ENCODE measurements at regions not wholly inside any gene's neighbourhood (a gene's known extent, or its start where the extent isn't known, plus 50 kb on each side); places are given as distances from the start of the nearest gene placed in this dataset.
"Not testable (repeated sequence)": the region's sequence is repeated elsewhere in the genome, so short reads cannot be mapped to it uniquely, and the experiment has no call there.

DNA sequence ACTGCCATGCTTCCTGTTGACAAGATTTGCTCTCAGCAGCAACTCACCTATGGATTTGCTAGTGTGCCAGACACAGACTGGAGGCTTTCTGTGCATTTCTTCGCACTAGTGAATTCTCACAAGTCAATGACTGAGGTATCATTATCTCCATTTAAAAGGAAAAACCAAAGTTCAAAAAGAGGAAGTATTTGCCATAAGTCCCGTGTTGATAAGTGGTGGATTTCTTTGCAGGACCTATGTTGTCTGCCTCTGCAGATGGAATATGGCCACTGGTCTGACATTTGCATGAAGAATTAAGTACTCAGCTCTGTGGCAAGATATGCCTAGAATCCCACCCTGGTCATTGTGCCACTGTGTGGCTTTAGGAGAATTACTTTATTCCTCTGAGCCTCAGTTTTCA lies 299.6 kb downstream of the PAX3 start:
- H3K9me3 ChIP-seq (replicated peaks) = peaks cover 3% of the 10 kb centered on the region; the same call in 1 of the 2 replicates
- H3K4me1 ChIP-seq = peaks cover 44% of the 10 kb centered on the region
- H3K27me3 ChIP-seq = no peaks in the 10 kb centered on the region
- H3K27ac ChIP-seq = peak overlapping the region; percentile 18
- no peak for DNase-seq
- H3K36me3 ChIP-seq = 0 out of 2 replicates have a peak, but pooled peaks cover 2% of the 10 kb centered on the region
- H3K4me3 ChIP-seq = no peak overlapping the region

- Histone ChIP-seq H3K4me1 (peaks cover 44% of the 10 kb centered on the region), H3K9me3 (replicated peaks) (peaks cover 3% of the 10 kb centered on the region; the same call in 1 of the 2 replicates), H3K27me3 (no peaks in the 10 kb centered on the region), H3K27ac (peak overlapping the region; percentile 46; the same call in 1 of the 2 replicates), H3K36me3 (0 out of 2 replicates have a peak, but pooled peaks cover 2% of the 10 kb centered on the region), H3K4me3 (no peak overlapping the region)
- no peak for DNase-seq
These were observed 301.1 kb downstream of the PAX3 start for GRCh38 chr2:221997683-221998082.

DNA sequence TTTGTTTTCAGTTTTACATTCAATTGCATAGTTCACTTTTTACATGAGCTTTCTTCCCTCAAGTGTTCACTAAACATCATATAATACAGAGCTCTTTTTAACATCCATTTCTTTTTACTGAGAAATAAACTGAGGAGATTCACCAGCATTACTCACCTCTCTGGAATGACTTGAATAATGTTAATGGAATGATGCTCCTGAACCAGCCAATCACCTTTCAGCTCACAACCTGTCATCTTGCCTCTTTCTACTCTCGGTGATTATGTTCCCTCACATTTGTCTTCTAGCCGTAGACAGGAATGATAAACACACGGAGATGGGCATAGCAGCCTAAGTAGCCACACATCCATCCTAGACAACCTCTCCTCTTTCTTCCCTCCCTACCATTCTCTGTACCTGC lies 301.7 kb downstream of the PAX3 start:
- peak; percentile 31 to 47 for DNase-seq
- H3K4me3 ChIP-seq = no peak overlapping the region
- peak overlapping the region; percentile 46 for H3K27ac ChIP-seq
- H3K4me1 ChIP-seq = peaks cover 44% of the 10 kb centered on the region
- H3K36me3 ChIP-seq = 0 out of 2 replicates have a peak, but pooled peaks cover 2% of the 10 kb centered on the region
- H3K27me3 ChIP-seq = no peaks in the 10 kb centered on the region
- H3K9me3 ChIP-seq (replicated peaks) = peaks cover 1% of the 10 kb centered on the region; the same call in 1 of the 2 replicates

GRCh38 chr2:221994926-221995325 lies 303.9 kb downstream of the PAX3 start:
- H3K4me3 ChIP-seq = no peak overlapping the region
- peaks cover 32% of the 10 kb centered on the region for H3K4me1 ChIP-seq
- H3K27ac ChIP-seq = no peak overlapping the region
- DNase-seq = no peak
- H3K9me3 ChIP-seq (replicated peaks) = no peaks in the 10 kb centered on the region
- 0 out of 2 replicates have a peak, but pooled peaks cover 2% of the 10 kb centered on the region for H3K36me3 ChIP-seq
- no peaks in the 10 kb centered on the region for H3K27me3 ChIP-seq

GRCh38 chr2:221984376-221984775 lies 314.4 kb downstream of the PAX3 start:
- not testable (repeated sequence) for H3K27me3 ChIP-seq; H3K4me3 ChIP-seq; DNase-seq; H3K9me3 ChIP-seq (replicated peaks); H3K27ac ChIP-seq; H3K36me3 ChIP-seq
- peaks cover 11% of the 10 kb centered on the region for H3K4me1 ChIP-seq

GRCh38 chr2:221981912-221982470 lies 316.8 kb downstream of the PAX3 start:
- Histone ChIP-seq H3K36me3 (no peaks in the 10 kb centered on the region), H3K4me1 (peaks cover 11% of the 10 kb centered on the region), H3K4me3 (peak overlapping the region; percentile 18), H3K27me3 (no peaks in the 10 kb centered on the region), H3K9me3 (replicated peaks) (no peaks in the 10 kb centered on the region), H3K27ac (peak overlapping the region; percentile 66)
- DNase-seq = peak in 1 of 2 experiments; percentile 70

GRCh38 chr2:221975151-221975550 lies 323.6 kb downstream of the PAX3 start:
- Histone ChIP-seq H3K4me3 (no peak overlapping the region), H3K27ac (no peak overlapping the region), H3K27me3 (no peaks in the 10 kb centered on the region), H3K36me3 (no peaks in the 10 kb centered on the region), H3K9me3 (replicated peaks) (no peaks in the 10 kb centered on the region), H3K4me1 (peaks cover 4% of the 10 kb centered on the region; the same call in 1 of the 2 replicates)
- DNase-seq = peak; percentile 55 to 76

DNA sequence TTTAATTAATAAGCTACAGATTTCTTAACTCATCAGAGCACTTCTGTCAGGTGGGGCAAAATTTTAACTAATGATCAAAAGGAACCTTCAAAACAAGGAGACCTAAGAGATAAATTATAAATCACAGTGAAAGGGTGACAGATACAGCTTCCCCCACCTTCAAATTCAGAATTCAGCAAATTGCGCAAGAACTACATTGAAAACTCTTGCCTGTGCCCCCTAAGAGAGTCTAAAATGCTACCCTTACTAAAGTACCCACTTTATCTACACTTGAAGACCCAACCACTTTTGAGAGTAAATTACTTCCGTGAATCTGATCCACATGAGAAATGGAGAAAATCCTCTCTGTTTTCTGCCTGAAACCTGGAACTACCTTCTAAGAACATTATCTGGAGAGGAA lies 324.9 kb downstream of the PAX3 start:
- peaks cover 4% of the 10 kb centered on the region; the same call in 1 of the 2 replicates for H3K4me1 ChIP-seq
- H3K27ac ChIP-seq = no peak overlapping the region
- no peaks in the 10 kb centered on the region for H3K36me3 ChIP-seq
- no peak overlapping the region for H3K4me3 ChIP-seq
- DNase-seq = no peak
- no peaks in the 10 kb centered on the region for H3K27me3 ChIP-seq
- no peaks in the 10 kb centered on the region for H3K9me3 ChIP-seq (replicated peaks)

GRCh38 chr2:221973502-221973901 lies 325.3 kb downstream of the PAX3 start:
- DNase-seq = no peak
- Histone ChIP-seq H3K4me1 (peaks cover 4% of the 10 kb centered on the region; the same call in 1 of the 2 replicates), H3K4me3 (no peak overlapping the region), H3K36me3 (no peaks in the 10 kb centered on the region), H3K27me3 (no peaks in the 10 kb centered on the region), H3K27ac (no peak overlapping the region), H3K9me3 (replicated peaks) (no peaks in the 10 kb centered on the region)

DNA sequence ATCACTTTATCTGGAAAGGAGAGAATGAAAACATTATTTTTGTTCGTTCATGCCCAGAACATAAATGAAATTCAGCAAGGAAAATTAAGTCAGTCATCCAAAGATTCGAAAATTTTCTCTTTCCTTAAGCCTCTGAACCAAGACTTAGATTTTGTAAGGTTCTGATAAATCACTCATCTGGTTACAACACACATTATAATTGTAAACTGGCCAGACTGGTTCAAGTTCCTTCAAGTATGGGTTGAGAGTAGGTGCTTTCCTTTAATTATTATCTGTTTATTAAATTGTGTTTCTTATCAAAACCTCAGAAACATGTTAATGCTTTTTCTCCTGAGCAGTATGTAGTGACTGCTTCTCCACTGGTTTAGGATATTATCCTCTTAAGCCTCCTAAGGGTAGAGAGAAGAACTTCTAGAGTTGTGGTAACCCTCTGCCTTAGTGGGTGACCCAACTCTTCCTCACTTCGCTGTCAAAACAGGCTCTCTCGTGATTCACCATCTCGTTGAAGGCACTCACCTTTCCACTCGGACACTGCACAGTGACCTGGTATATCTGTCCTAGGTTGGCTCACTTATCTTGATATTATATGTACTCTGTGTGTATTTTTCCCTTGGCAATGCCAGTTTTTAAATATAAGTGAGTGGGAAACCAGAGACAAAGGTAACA lies 325.9 kb downstream of the PAX3 start:
- Histone ChIP-seq H3K4me3 (no peak overlapping the region), H3K27me3 (no peaks in the 10 kb centered on the region), H3K36me3 (no peaks in the 10 kb centered on the region), H3K9me3 (replicated peaks) (no peaks in the 10 kb centered on the region), H3K4me1 (peaks cover 4% of the 10 kb centered on the region; the same call in 1 of the 2 replicates), H3K27ac (no peak overlapping the region)
- DNase-seq = no peak

DNA sequence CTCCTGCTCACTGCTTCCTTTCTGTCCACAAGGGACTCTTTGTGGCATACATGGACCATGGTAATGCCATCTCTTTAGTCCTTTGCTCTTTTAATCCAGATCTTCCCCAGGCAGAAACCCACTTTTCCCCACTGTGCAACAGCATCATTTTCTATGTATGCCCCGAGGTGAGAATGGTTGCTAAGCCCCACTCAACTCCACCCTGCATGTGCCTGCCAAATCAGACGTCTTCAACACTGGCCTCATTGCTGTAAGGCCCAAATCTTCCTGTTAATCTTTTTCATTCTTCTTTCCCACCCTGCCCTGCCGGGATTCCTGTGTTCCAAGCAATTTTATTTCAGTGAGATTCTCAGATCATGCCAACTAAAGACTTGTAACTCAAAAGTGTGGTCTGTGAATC lies 328.4 kb downstream of the PAX3 start:
- Histone ChIP-seq H3K36me3 (no peaks in the 10 kb centered on the region), H3K4me1 (peaks cover 4% of the 10 kb centered on the region; the same call in 1 of the 2 replicates), H3K4me3 (no peak overlapping the region), H3K9me3 (replicated peaks) (no peaks in the 10 kb centered on the region), H3K27me3 (no peaks in the 10 kb centered on the region), H3K27ac (no peak overlapping the region)
- no peak for DNase-seq

DNA sequence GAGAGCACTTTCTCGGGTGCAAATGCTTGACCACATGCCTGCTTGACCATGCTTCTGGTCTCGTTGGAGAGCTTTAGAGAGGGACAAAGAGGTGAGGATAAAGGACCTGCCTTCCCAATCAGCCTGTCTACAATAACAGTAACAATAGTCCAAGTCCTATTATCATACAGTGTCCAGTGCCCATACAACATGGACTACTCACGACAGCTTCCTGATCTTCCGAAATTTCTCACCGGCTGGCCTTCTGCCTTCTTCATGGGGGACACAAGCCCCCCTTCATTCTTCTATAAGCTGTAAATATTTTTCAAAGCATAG lies 329.0 kb downstream of the PAX3 start:
- no peaks in the 10 kb centered on the region for H3K27me3 ChIP-seq
- no peak overlapping the region for H3K4me3 ChIP-seq
- no peaks in the 10 kb centered on the region for H3K9me3 ChIP-seq (replicated peaks)
- no peak overlapping the region for H3K27ac ChIP-seq
- no peak for DNase-seq
- H3K4me1 ChIP-seq = no peaks in the 10 kb centered on the region
- H3K36me3 ChIP-seq = no peaks in the 10 kb centered on the region

DNA sequence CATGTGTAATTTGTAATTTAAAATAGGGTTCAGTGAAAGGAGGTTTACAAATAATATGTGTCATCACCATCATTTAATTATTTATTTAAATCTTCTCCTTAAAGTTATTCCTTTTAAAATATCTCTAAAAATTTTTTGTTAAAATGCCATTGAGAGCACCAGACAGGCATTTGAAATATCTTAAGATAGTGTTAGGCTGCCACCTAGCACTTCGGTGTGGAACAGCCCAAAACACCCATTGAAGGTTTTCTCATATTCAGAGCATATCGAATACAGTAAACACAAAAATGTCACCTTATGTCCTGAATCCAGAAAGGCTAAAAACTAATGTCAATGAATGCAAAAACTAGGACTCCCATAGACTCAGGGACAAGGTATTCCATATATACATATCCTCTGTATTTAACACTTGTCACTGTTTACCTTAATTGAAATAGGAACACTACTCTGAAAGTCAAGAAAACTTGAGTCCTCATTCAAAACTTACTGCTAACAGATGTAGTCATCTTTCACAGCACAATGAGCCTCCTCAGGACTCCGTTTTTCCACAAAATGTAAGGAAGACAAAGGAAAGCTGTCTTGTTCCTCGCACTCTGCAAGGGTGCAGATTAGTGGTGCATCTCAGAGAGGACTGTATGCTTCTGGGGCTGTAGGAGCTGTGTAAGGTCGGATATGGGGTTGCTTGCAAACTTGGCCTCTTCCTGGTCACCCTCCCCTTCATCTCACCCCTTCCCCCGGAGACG lies 329.5 kb downstream of the PAX3 start:
- Histone ChIP-seq H3K4me1 (no peaks in the 10 kb centered on the region), H3K4me3 (no peak overlapping the region), H3K9me3 (replicated peaks) (no peaks in the 10 kb centered on the region), H3K27me3 (no peaks in the 10 kb centered on the region), H3K27ac (no peak overlapping the region), H3K36me3 (no peaks in the 10 kb centered on the region)
- DNase-seq = peak in 1 of 2 experiments; percentile 59

- H3K27ac ChIP-seq = no peak overlapping the region
- DNase-seq = peak; percentile 17 to 28
- H3K9me3 ChIP-seq (replicated peaks) = no peaks in the 10 kb centered on the region
- no peaks in the 10 kb centered on the region for H3K27me3 ChIP-seq
- H3K36me3 ChIP-seq = no peaks in the 10 kb centered on the region
- no peaks in the 10 kb centered on the region for H3K4me1 ChIP-seq
- H3K4me3 ChIP-seq = no peak overlapping the region
These were observed 336.6 kb downstream of the PAX3 start for GRCh38 chr2:221962186-221962585.

DNA sequence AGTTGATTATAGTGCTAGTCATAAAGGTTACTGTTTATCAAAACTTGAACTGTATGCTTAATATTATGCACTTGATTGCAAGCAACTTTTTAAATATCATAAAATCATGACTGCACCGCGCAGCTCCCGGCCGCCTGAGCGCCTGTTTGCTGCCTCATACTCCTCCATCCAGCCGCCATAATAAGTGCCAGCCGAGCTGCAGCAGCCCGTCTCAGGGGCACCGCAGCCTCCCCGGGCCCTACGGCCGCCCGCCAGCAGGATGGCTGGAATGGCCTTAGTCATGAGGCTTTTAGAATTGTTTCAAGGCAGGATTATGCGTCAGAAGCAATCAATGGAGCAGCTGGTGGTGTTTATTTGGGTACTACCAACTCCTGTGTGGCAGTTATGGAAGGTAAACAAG lies 337.2 kb downstream of the PAX3 start:
- Histone ChIP-seq H3K27ac (no peak overlapping the region), H3K36me3 (no peaks in the 10 kb centered on the region), H3K9me3 (replicated peaks) (no peaks in the 10 kb centered on the region), H3K27me3 (no peaks in the 10 kb centered on the region), H3K4me1 (no peaks in the 10 kb centered on the region), H3K4me3 (no peak overlapping the region)
- DNase-seq = no peak
